K562 (cell line): ENCODE measurements at regions not wholly inside any gene's neighbourhood (a gene's known extent, or its start where the extent isn't known, plus 50 kb on each side); places are given as distances from the start of the nearest gene placed in this dataset.

ENCODE experiments used
- ATAC-seq: fragments of 200-7000 bp; cut with Tn5 transposase; 3 replicates; pipeline ENCODE4 v1.9.1; 2020; ENCODE audit warnings: moderate library complexity
- BruUV-seq: library from RNA; stranded (reverse); fragments of 400-500 nt; replicated peaks from 2 replicates; lab custom pipeline; 2021; lab: Mats Ljungman, UMichigan
- CTCF ChIA-PET: fragments of 300-600 bp; formaldehyde crosslinking; extraction: SDS; loops from one replicate; lab custom pipeline; 2021; ENCODE audit warnings: low intra/inter-chr PET ratio; lab: Yijun Ruan, JAX
- POLR2A ChIA-PET: fragments of 300-600, 350-650 bp; sonication (Branson Sonifier 250); formaldehyde crosslinking; extraction: SDS; loops from one replicate; lab custom pipeline; 2021; ENCODE audit warnings: antibody characterized with exemption, inconsistent platforms; lab: Yijun Ruan, JAX
- DNase-seq, 4 experiments: peaks; one replicate each; pipeline versions ENCODE4 v3.0.0 to v3.0.0-alpha.2; 2011 to 2018; ENCODE audit warnings: low spot score in 3 of 4, mixed read lengths in 3 of 4; ENCODE audit errors: extremely low read depth in 1 of 4
- FAIRE-seq: peaks from 2 replicates; lab custom pipeline; 2011; peaks lifted over from hg19 to GRCh38; lab: Jason Lieb, UNC
- H2AFZ ChIP-seq: 2 replicates; pipeline ENCODE4 v1.6.0; 2011; ENCODE audit warnings: low read depth, low read length, control low read depth, inconsistent platforms
- H3K27ac ChIP-seq: fragments of 200-600 bp; 3 replicates; pipeline ENCODE4 v1.8.0; 2011; ENCODE audit warnings: low read depth, mild to moderate bottlenecking, control low read depth, inconsistent platforms, low read length, moderate library complexity, mixed read lengths; ENCODE audit errors: extremely low read depth
- H3K27me3 ChIP-seq, 2 experiments: fragments of 300-600 bp in 1 of 2; 2 replicates in 1 of 2; 3 replicates in 1 of 2; pipeline versions ENCODE4 v1.6.0 to v1.8.0; 2011; ENCODE audit warnings: inconsistent platforms in 2 of 2, low read length in 2 of 2, mild to moderate bottlenecking in 1 of 2, mixed read lengths in 1 of 2, moderate library complexity in 1 of 2; ENCODE audit not compliant: control insufficient read depth in 2 of 2, insufficient read depth in 2 of 2
- H3K36me3 ChIP-seq: fragments of 300-600 bp; 3 replicates; pipeline ENCODE4 v1.8.0; 2011; ENCODE audit warnings: mild to moderate bottlenecking, low read length, inconsistent platforms; ENCODE audit not compliant: control insufficient read depth, insufficient read depth
- H3K4me1 ChIP-seq, 2 experiments: fragments of 200-600 bp in 1 of 2; replicated peaks in 1 of 2; 2 replicates in 1 of 2; 3 replicates in 1 of 2; pipeline versions ENCODE4 v1.5.1 to v1.8.0; 2011; ENCODE audit warnings: inconsistent platforms in 2 of 2, low read length in 2 of 2, mild to moderate bottlenecking in 1 of 2, mixed read lengths in 1 of 2, moderate library complexity in 1 of 2; ENCODE audit not compliant: control insufficient read depth in 2 of 2, insufficient read depth in 2 of 2
- H3K4me2 ChIP-seq: 2 replicates; pipeline ENCODE4 v1.6.1; 2011; ENCODE audit warnings: low read length, control low read depth, inconsistent platforms, mixed read lengths; ENCODE audit not compliant: insufficient read depth
- H3K4me3 ChIP-seq: fragments of 200-600 bp; sonication (generic), shearing (Covaris generic); 2 replicates; pipeline ENCODE4 v1.5.1; 2016; ENCODE audit warnings: control low read depth, inconsistent platforms
- H3K79me2 ChIP-seq: fragments of 200-600 bp; 3 replicates; pipeline ENCODE4 v1.8.0; 2011; ENCODE audit warnings: low read length, inconsistent platforms; ENCODE audit not compliant: control insufficient read depth, insufficient read depth
- H3K9ac ChIP-seq, 2 experiments: 2 replicates each; pipeline versions ENCODE4 v1.6.0 to v1.6.1; 2011; ENCODE audit warnings: low read depth in 2 of 2, low read length in 2 of 2, control low read depth in 1 of 2, inconsistent platforms in 1 of 2, mild to moderate bottlenecking in 1 of 2, mixed read lengths in 1 of 2; ENCODE audit not compliant: insufficient read depth in 1 of 2
- H3K9me1 ChIP-seq: one replicate; pipeline ENCODE4 v1.6.0; 2011; ENCODE audit warnings: inconsistent platforms, mild to moderate bottlenecking, low read length, moderate library complexity; ENCODE audit not compliant: control insufficient read depth, insufficient read depth
- H3K9me3 ChIP-seq: replicated peaks from 2 replicates; pipeline ENCODE4 v1.5.1; 2011; ENCODE audit warnings: low read depth, low read length, inconsistent platforms; ENCODE audit not compliant: control insufficient read depth, insufficient read depth
- H4K20me1 ChIP-seq: replicated peaks from 2 replicates; pipeline ENCODE4 v1.6.1; 2011; ENCODE audit warnings: low read length, inconsistent platforms, mixed read lengths; ENCODE audit not compliant: control insufficient read depth, insufficient read depth
- DPF2 ChIP-seq: fragments of 450-650 bp; IDR thresholded peaks from 2 replicates; pipeline ENCODE4 v1.6.1; 2016
- ELF1 ChIP-seq: fragments of 200-800 bp; sonication (Bioruptor generic); IDR thresholded peaks from 2 replicates; pipeline ENCODE4 v1.6.1; 2016; ENCODE audit warnings: missing genetic modification characterization, missing compliant biosample characterization
- GATA2 ChIP-seq: sonication (generic); formaldehyde crosslinking; IDR thresholded peaks from 2 replicates; pipeline ENCODE4 v1.4.0; 2020; ENCODE audit warnings: mild to moderate bottlenecking, missing genetic modification reagents
- GATAD2A ChIP-seq: fragments of 450-650 bp; IDR thresholded peaks from 2 replicates; pipeline ENCODE4 v1.6.1; 2017
- NKRF ChIP-seq: fragments of 450-650 bp; IDR thresholded peaks from 2 replicates; pipeline ENCODE4 v1.6.1; 2016; ENCODE audit warnings: borderline replicate concordance
- TBP ChIP-seq: optimal IDR thresholded peaks from 2 replicates; pipeline ENCODE3; 2011; ENCODE audit warnings: low read depth, low read length, improper control_type of control experiment
- ZNF830 ChIP-seq: fragments of 250-450 bp; sonication (Bioruptor Pico); IDR thresholded peaks from 2 replicates; pipeline ENCODE4 v1.5.0; 2021; ENCODE audit warnings: mild to moderate bottlenecking
- WGBS: fragments of 100-300 bp; shearing (Covaris generic); methylation state at CpG from one replicate; pipeline ENCODE4 v1.1.6; 2016; ENCODE audit warnings: low coverage, mixed read lengths; ENCODE audit not compliant: insufficient coverage; ENCODE audit errors: missing lambda C conversion rate; 5-methylcytosine and 5-hydroxymethylcytosine counted together
- in situ Hi-C: fragments of 300-500 bp; cut with MboI; formaldehyde crosslinking; loops from 4 replicates; pipeline ENCODE4 v1.15.0; 2018; ENCODE audit warnings: inconsistent platforms, mixed read lengths
- intact Hi-C: fragments of 100-400 bp; cut with micrococcal nuclease; formaldehyde crosslinking; loops from 2 replicates; pipeline ENCODE4 v1.14.2; 2022

GRCh38 chr1:11345971-11346715 lies 73.1 kb downstream of the UBIAD1 start:
- no TSS peak for BruUV-seq
- H3K36me3 ChIP-seq, result no peaks in the 10 kb centered on the region
- WGBS, result under 1% methylated on average over 19 of the region's 19 CpGs
- no peak overlapping the region for H3K4me2 ChIP-seq
- H4K20me1 ChIP-seq, result no peaks in the 10 kb centered on the region
- ChIA-PET POLR2A (no interaction called here), CTCF (interaction anchor here (0.5 kb wide), 1 partner anchor 24 kb away, joined by 3 read pairs; no protein-coding TSS in a partner anchor)
- no peak for TF ChIP-seq ELF1
- no peak for TF ChIP-seq GATAD2A
- TF ChIP-seq TBP, result no peak
- no peak for TF ChIP-seq ZNF830 (CRISPR knock-in tag)
- no peak for TF ChIP-seq NKRF
- TF ChIP-seq DPF2, result no peak
- no peak for TF ChIP-seq GATA2 (CRISPR knock-in tag)
- no peaks in the 10 kb centered on the region for H3K9me1 ChIP-seq
- no peak overlapping the region for H3K9ac ChIP-seq
- FAIRE-seq, result no peak
- no peak overlapping the region for H3K4me3 ChIP-seq
- H3K4me1 ChIP-seq, result no peaks in the 10 kb centered on the region
- H2AFZ ChIP-seq, result no peak overlapping the region
- H3K27ac ChIP-seq, result no peak overlapping the region
- H3K27me3 ChIP-seq, result peaks cover 42 to 80% of the 10 kb centered on the region in 2 experiments; a peak in 4 of 5 replicates
- intact Hi-C loops, result no loop called here
- in situ Hi-C loops, result no loop called here
- DNase-seq, result no peak
- H3K9me3 ChIP-seq, result no peaks in the 10 kb centered on the region
- no peaks in the 10 kb centered on the region for H3K79me2 ChIP-seq
- ATAC-seq, result no peak
